ENCODE measurements at regions not wholly inside any gene's neighbourhood (a gene's known extent, or its start where the extent isn't known, plus 50 kb on each side); places are given as distances from the start of the nearest gene placed in this dataset.

DNA sequence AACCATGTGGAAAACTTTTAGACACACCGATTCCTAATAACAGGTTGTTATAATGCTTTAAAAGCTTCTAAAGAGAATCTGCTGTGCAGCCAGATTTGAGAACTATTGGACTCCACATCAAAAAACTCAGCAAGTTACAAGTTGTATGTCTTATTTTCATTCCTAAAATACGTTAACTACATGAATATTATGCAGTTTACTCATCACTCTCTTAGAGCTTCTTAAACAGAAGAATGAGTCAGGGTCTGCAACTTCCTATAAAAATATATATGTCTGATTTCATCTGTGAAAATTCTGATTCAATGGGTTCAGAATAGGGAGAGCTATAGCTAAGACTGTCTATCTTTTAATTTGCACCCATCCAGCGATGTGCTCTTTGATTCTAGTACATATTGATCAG lies 244.2 kb upstream of the EPHA3 start:
- Mint-ChIP-seq H3K27ac (no peak overlapping the region), H3K9me3 (peaks cover 2% of the 10 kb centered on the region), H3K27me3 (ENCODE audit: insufficient read depth) (no peaks in the 10 kb centered on the region), H3K36me3 (ENCODE audit: low read depth) (no peaks in the 10 kb centered on the region), H3K4me3 (no peak overlapping the region), H3K4me1 (no peaks in the 10 kb centered on the region)
- H3K9ac ChIP-seq (ENCODE audit: extremely low read depth, low read length, poor library complexity, severe bottlenecking) = no peak overlapping the region
- no peaks in the 10 kb centered on the region for H3K9me3 ChIP-seq (ENCODE audit: control insufficient read depth, low read length)
- no peak for DNase-seq
- H3K4me3 ChIP-seq (ENCODE audit: low read length) = no peak overlapping the region
- no peaks in the 10 kb centered on the region for H3K27me3 ChIP-seq (ENCODE audit: control insufficient read depth, insufficient read depth, low read length, poor library complexity, severe bottlenecking)
- WGBS, 2 experiments (ENCODE audit: insufficient coverage in 1 of 2, insufficient read length in 1 of 2) = 80 to 92% methylated on average over 1 to 3 of the region's 3 CpGs
- no peak overlapping the region for H3K27ac ChIP-seq (ENCODE audit: low read depth, low read length)
- no peaks in the 10 kb centered on the region for H3K4me1 ChIP-seq (ENCODE audit: control insufficient read depth, insufficient read depth, low read length)
- TF ChIP-seq, protein P1, sequence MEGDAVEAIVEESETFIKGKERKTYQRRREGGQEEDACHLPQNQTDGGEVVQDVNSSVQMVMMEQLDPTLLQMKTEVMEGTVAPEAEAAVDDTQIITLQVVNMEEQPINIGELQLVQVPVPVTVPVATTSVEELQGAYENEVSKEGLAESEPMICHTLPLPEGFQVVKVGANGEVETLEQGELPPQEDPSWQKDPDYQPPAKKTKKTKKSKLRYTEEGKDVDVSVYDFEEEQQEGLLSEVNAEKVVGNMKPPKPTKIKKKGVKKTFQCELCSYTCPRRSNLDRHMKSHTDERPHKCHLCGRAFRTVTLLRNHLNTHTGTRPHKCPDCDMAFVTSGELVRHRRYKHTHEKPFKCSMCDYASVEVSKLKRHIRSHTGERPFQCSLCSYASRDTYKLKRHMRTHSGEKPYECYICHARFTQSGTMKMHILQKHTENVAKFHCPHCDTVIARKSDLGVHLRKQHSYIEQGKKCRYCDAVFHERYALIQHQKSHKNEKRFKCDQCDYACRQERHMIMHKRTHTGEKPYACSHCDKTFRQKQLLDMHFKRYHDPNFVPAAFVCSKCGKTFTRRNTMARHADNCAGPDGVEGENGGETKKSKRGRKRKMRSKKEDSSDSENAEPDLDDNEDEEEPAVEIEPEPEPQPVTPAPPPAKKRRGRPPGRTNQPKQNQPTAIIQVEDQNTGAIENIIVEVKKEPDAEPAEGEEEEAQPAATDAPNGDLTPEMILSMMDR (conservative IDR thresholded peaks at IDR 0.05) = no peak
- no peaks in the 10 kb centered on the region for H3K36me3 ChIP-seq (ENCODE audit: control insufficient read depth, insufficient read depth, low read length)

DNA sequence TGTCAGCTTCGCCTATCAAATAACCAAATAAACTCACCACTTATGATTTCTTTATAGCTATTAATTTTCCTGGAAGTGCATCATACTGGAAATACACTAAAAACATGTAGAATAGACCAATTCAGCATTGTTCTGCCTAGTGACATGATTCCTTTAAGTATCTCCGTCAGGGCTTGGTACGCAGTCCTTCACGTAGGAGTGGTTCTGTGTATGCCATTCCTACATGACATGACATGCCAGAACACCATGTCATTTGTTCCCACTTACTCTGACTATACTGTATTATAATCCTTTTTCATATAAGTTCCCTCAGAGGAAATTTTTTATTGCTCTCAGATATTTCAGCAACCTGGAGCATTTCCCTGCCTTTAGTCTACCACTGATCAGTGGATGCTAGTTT lies 230.7 kb upstream of the EPHA3 start:
- Histone ChIP-seq H3K4me3 (ENCODE audit: low read length) (no peak overlapping the region), H3K9me3 (ENCODE audit: control insufficient read depth, low read length) (no peaks in the 10 kb centered on the region), H3K27me3 (ENCODE audit: control insufficient read depth, insufficient read depth, low read length, poor library complexity, severe bottlenecking) (no peaks in the 10 kb centered on the region), H3K27ac (ENCODE audit: low read depth, low read length) (no peak overlapping the region), H3K9ac (ENCODE audit: extremely low read depth, low read length, poor library complexity, severe bottlenecking) (no peak overlapping the region), H3K4me1 (ENCODE audit: control insufficient read depth, insufficient read depth, low read length) (no peaks in the 10 kb centered on the region), H3K36me3 (ENCODE audit: control insufficient read depth, insufficient read depth, low read length) (no peaks in the 10 kb centered on the region)
- H3K4me1 Mint-ChIP-seq = no peaks in the 10 kb centered on the region
- no peak overlapping the region for H3K27ac Mint-ChIP-seq
- 97 to 98% methylated on average over 3 to 4 of the region's 4 CpGs for WGBS, 2 experiments (ENCODE audit: insufficient coverage in 1 of 2, insufficient read length in 1 of 2)
- no peaks in the 10 kb centered on the region for H3K36me3 Mint-ChIP-seq (ENCODE audit: low read depth)
- H3K4me3 Mint-ChIP-seq = no peak overlapping the region
- H3K9me3 Mint-ChIP-seq = no peaks in the 10 kb centered on the region
- DNase-seq = no peak
- TF ChIP-seq, protein P1 (conservative IDR thresholded peaks at IDR 0.05) = no peak
- no peaks in the 10 kb centered on the region for H3K27me3 Mint-ChIP-seq (ENCODE audit: insufficient read depth)

DNA sequence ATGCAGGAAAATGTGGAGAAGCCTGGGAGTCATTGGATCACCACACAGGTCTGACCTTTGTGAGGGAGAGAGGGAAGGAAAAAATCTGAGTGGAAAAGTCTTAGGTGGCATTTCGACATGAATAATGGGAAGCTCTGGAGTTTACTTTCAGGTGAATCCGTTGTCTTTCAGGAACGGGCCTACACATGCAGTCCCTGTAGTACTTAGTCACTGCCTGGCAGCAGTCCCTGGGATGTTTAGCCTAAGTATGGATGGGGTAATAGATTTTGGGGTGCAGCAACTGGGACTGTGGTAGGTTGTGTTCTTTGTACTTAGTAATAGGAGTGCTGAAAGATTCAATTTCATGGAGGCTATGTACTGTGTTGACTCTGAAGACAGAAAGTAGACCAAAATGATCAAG lies 227.5 kb upstream of the EPHA3 start:
- Mint-ChIP-seq H3K27me3 (ENCODE audit: insufficient read depth) (no peaks in the 10 kb centered on the region), H3K9me3 (no peaks in the 10 kb centered on the region), H3K4me3 (no peak overlapping the region), H3K27ac (no peak overlapping the region), H3K36me3 (ENCODE audit: low read depth) (no peaks in the 10 kb centered on the region), H3K4me1 (no peaks in the 10 kb centered on the region)
- TF ChIP-seq, protein P1 (conservative IDR thresholded peaks at IDR 0.05) = no peak
- H3K4me3 ChIP-seq (ENCODE audit: low read length) = no peak overlapping the region
- no peaks in the 10 kb centered on the region for H3K27me3 ChIP-seq (ENCODE audit: control insufficient read depth, insufficient read depth, low read length, poor library complexity, severe bottlenecking)
- no peaks in the 10 kb centered on the region for H3K9me3 ChIP-seq (ENCODE audit: control insufficient read depth, low read length)
- no peak overlapping the region for H3K27ac ChIP-seq (ENCODE audit: low read depth, low read length)
- no peak overlapping the region for H3K9ac ChIP-seq (ENCODE audit: extremely low read depth, low read length, poor library complexity, severe bottlenecking)
- 92 to 100% methylated on average over 1 to 3 of the region's 3 CpGs for WGBS, 2 experiments (ENCODE audit: insufficient coverage in 1 of 2, insufficient read length in 1 of 2)
- H3K36me3 ChIP-seq (ENCODE audit: control insufficient read depth, insufficient read depth, low read length) = no peaks in the 10 kb centered on the region
- DNase-seq = no peak
- H3K4me1 ChIP-seq (ENCODE audit: control insufficient read depth, insufficient read depth, low read length) = no peaks in the 10 kb centered on the region

All from endodermal cell (in vitro differentiated cells).